SK-N-SH (cell line): ENCODE measurements at regions not wholly inside any gene's neighbourhood (a gene's known extent, or its start where the extent isn't known, plus 50 kb on each side); places are given as distances from the start of the nearest gene placed in this dataset.

ENCODE experiments used
- CTCF ChIA-PET: fragments of 300-600, 350-600 bp; formaldehyde crosslinking; extraction: SDS; loops from one replicate; lab custom pipeline; 2021; lab: Yijun Ruan, JAX
- POLR2A ChIA-PET: fragments of 350-600 bp; sonication (Branson Sonifier 250); formaldehyde crosslinking; extraction: SDS; loops from one replicate; lab custom pipeline; 2020; ENCODE audit warnings: antibody characterized with exemption, inconsistent platforms; lab: Yijun Ruan, JAX
- DNase-seq: peaks from one replicate; pipeline ENCODE4 v3.0.0; 2012
- H2AFZ ChIP-seq: fragments of 200-600 bp; sonication (generic); 2 replicates; pipeline ENCODE4 v1.8.1; 2016; ENCODE audit warnings: antibody characterized with exemption, mild to moderate bottlenecking, low read depth
- H3F3A ChIP-seq: fragments of 200-600 bp; sonication (generic); replicated peaks from 2 replicates; pipeline ENCODE3; 2016; ENCODE audit warnings: antibody characterized with exemption, mild to moderate bottlenecking; ENCODE audit not compliant: insufficient read depth
- H3K27ac ChIP-seq, 2 experiments: fragments of 200-500 bp in 1 of 2; fragments of 200-600 bp in 1 of 2; sonication (Bioruptor generic) in 1 of 2; sonication (generic), shearing (Covaris generic) in 1 of 2; 2 replicates each; pipeline versions ENCODE4 v1.5.1 to v1.6.1; 2014 to 2016; ENCODE audit warnings: low read depth in 2 of 2, inconsistent platforms in 1 of 2, low read length in 1 of 2, mild to moderate bottlenecking in 1 of 2, mixed read lengths in 1 of 2
- H3K27me3 ChIP-seq: fragments of 200-600 bp; sonication (generic), shearing (Covaris generic); 2 replicates; pipeline ENCODE4 v1.6.1; 2016; ENCODE audit warnings: mixed run types; ENCODE audit not compliant: insufficient read depth
- H3K36me3 ChIP-seq, 2 experiments: fragments of 200-500 bp in 1 of 2; fragments of 200-600 bp in 1 of 2; sonication (Bioruptor generic) in 1 of 2; sonication (generic) in 1 of 2; replicated peaks in 1 of 2; 2 replicates each; pipeline versions ENCODE3 to v1.5.1; 2014 to 2016; ENCODE audit warnings: low read length in 1 of 2, mild to moderate bottlenecking in 1 of 2; ENCODE audit not compliant: insufficient read depth in 2 of 2, control insufficient read depth in 1 of 2
- H3K4me1 ChIP-seq, 2 experiments: fragments of 200-500 bp in 1 of 2; fragments of 200-600 bp in 1 of 2; sonication (Bioruptor generic) in 1 of 2; sonication (generic), shearing (Covaris generic) in 1 of 2; 2 replicates each; pipeline versions ENCODE4 v1.5.1 to v1.6.1; 2014 to 2016; ENCODE audit warnings: low read depth in 1 of 2, low read length in 1 of 2, mixed run types in 1 of 2; ENCODE audit not compliant: insufficient read depth in 2 of 2, control insufficient read depth in 1 of 2
- H3K4me2 ChIP-seq: fragments of 200-600 bp; sonication (generic), shearing (Covaris generic); 2 replicates; pipeline ENCODE4 v1.6.1; 2017; ENCODE audit warnings: mixed run types
- H3K4me3 ChIP-seq, 2 experiments: fragments of 200-500 bp in 1 of 2; fragments of 200-600 bp in 1 of 2; sonication (Bioruptor generic) in 1 of 2; sonication (generic), shearing (Covaris generic) in 1 of 2; 2 replicates each; pipeline versions ENCODE4 v1.5.1 to v1.8.1; 2014 to 2016; ENCODE audit warnings: low read depth in 2 of 2, inconsistent platforms in 1 of 2, low read length in 1 of 2, mild to moderate bottlenecking in 1 of 2, mixed read lengths in 1 of 2, moderate library complexity in 1 of 2
- H3K79me2 ChIP-seq: fragments of 200-600 bp; sonication (generic); 2 replicates; pipeline ENCODE4 v1.8.1; 2017; ENCODE audit warnings: mild to moderate bottlenecking; ENCODE audit not compliant: insufficient read depth
- H3K9ac ChIP-seq: fragments of 200-600 bp; sonication (generic); 2 replicates; pipeline ENCODE4 v1.6.1; 2017; ENCODE audit warnings: mixed run types
- H3K9me2 ChIP-seq: fragments of 200-600 bp; sonication (generic); 2 replicates; pipeline ENCODE4 v1.6.1; 2017; ENCODE audit warnings: mixed run types
- H3K9me3 ChIP-seq: fragments of 200-600 bp; sonication (generic); 2 replicates; pipeline ENCODE4 v1.6.1; 2017; ENCODE audit warnings: mixed run types, mild to moderate bottlenecking, moderate library complexity
- H4K20me1 ChIP-seq: fragments of 200-600 bp; sonication (generic); 2 replicates; pipeline ENCODE4 v1.6.1; 2017; ENCODE audit warnings: mild to moderate bottlenecking, mixed run types; ENCODE audit not compliant: insufficient read depth
- ELF1 ChIP-seq: IDR thresholded peaks from 2 replicates; pipeline ENCODE4 v1.4.0; 2012
- GABPA ChIP-seq: IDR thresholded peaks from 2 replicates; pipeline ENCODE4 v1.4.0; 2012; ENCODE audit warnings: low read depth, mild to moderate bottlenecking
- JUND ChIP-seq: IDR thresholded peaks from 2 replicates; pipeline ENCODE4 v1.4.0; 2012
- MEF2A ChIP-seq: IDR thresholded peaks from 2 replicates; pipeline ENCODE4 v1.4.0; 2012; ENCODE audit warnings: low read depth, borderline replicate concordance
- NRF1 ChIP-seq: IDR thresholded peaks from 2 replicates; pipeline ENCODE4 v1.6.1; 2012; ENCODE audit warnings: low read depth, mild to moderate bottlenecking, low read length
- RFX5 ChIP-seq: IDR thresholded peaks from 2 replicates; pipeline ENCODE4 v1.6.1; 2012; ENCODE audit warnings: mild to moderate bottlenecking, improper control_type of control experiment, low read length
- TEAD4 ChIP-seq: IDR thresholded peaks from 2 replicates; pipeline ENCODE4 v1.4.0; 2012; ENCODE audit warnings: mild to moderate bottlenecking, borderline replicate concordance; ENCODE audit not compliant: insufficient read depth
- WGBS: methylation state at CpG from one replicate; pipeline ENCODE4 v1.1.6; 2017; ENCODE audit warnings: low lambda C conversion rate; 5-methylcytosine and 5-hydroxymethylcytosine counted together
- TF ChIP-seq, protein P1 (sequence below): fragments of 150-350 bp; IDR thresholded peaks from 2 replicates; pipeline ENCODE4 v1.6.1; 2017; ENCODE audit warnings: antibody characterized with exemption, low read length, low read depth, borderline replicate concordance
- TF ChIP-seq, protein P2 (sequence below): IDR thresholded peaks from 2 replicates; pipeline ENCODE4 v1.4.0; 2012; ENCODE audit warnings: low read depth
- TF ChIP-seq, protein P3 (sequence below): IDR thresholded peaks from 2 replicates; pipeline ENCODE4 v1.6.1; 2012; ENCODE audit warnings: mild to moderate bottlenecking, low read depth, low read length, moderate library complexity

DNA sequence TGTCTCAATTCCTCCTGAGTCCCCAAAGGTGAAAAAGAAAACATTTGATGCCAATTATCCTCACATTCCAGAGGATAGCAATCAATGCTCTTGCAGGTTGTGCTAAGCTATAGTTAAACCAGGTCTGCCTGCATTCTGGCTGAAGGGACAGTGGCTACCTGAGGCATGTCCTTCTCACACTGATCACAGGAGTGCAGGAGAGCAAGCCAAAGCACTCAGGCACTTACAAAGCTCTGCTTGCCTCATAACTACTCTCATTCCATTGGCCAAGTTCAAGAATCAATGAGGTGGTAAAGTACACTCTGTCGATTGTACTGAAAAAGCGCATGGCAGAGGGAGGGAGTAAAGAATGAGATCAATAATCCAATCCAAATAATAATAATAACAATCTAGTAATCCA, 342.0 kb upstream of the PPP2R3A start (continued):
- TF ChIP-seq NRF1 (no peak), MEF2A (no peak), GABPA (no peak), TEAD4 (no peak)
- TF ChIP-seq, protein P1, sequence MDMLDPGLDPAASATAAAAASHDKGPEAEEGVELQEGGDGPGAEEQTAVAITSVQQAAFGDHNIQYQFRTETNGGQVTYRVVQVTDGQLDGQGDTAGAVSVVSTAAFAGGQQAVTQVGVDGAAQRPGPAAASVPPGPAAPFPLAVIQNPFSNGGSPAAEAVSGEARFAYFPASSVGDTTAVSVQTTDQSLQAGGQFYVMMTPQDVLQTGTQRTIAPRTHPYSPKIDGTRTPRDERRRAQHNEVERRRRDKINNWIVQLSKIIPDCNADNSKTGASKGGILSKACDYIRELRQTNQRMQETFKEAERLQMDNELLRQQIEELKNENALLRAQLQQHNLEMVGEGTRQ = no peak
- TF ChIP-seq, protein P2, sequence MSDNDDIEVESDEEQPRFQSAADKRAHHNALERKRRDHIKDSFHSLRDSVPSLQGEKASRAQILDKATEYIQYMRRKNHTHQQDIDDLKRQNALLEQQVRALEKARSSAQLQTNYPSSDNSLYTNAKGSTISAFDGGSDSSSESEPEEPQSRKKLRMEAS = no peak

DNA sequence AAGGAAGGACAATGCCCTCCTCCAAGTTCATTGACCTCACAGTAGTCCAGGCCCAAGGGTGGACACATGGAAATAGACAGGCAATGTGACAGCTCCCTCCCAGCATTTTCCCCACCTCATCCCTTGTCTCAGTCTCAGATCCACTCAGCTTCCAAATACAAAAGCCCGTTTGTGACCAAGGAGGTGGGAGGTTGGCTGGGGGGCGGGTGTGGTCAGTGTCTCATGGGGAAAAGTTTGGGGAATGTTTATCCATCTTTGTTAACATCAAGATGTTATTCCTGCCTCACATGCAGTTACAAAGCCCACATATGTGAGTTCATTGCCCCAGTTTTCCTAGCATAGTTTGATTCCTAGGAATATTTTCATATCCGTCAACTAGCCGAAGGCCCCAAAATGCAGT, 338.5 kb upstream of the PPP2R3A start:
- CTCF ChIA-PET = no interaction called here
- TF ChIP-seq, protein P1 = no peak
- TF ChIP-seq ELF1 (no peak), JUND (no peak), TEAD4 (no peak), RFX5 (no peak)
- TF ChIP-seq, protein P3, sequence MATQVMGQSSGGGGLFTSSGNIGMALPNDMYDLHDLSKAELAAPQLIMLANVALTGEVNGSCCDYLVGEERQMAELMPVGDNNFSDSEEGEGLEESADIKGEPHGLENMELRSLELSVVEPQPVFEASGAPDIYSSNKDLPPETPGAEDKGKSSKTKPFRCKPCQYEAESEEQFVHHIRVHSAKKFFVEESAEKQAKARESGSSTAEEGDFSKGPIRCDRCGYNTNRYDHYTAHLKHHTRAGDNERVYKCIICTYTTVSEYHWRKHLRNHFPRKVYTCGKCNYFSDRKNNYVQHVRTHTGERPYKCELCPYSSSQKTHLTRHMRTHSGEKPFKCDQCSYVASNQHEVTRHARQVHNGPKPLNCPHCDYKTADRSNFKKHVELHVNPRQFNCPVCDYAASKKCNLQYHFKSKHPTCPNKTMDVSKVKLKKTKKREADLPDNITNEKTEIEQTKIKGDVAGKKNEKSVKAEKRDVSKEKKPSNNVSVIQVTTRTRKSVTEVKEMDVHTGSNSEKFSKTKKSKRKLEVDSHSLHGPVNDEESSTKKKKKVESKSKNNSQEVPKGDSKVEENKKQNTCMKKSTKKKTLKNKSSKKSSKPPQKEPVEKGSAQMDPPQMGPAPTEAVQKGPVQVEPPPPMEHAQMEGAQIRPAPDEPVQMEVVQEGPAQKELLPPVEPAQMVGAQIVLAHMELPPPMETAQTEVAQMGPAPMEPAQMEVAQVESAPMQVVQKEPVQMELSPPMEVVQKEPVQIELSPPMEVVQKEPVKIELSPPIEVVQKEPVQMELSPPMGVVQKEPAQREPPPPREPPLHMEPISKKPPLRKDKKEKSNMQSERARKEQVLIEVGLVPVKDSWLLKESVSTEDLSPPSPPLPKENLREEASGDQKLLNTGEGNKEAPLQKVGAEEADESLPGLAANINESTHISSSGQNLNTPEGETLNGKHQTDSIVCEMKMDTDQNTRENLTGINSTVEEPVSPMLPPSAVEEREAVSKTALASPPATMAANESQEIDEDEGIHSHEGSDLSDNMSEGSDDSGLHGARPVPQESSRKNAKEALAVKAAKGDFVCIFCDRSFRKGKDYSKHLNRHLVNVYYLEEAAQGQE = no peak
- TF ChIP-seq, all 33 proteins: peak for 0

More for the DNA sequence above, 338.5 kb upstream of the PPP2R3A start:
- Histone ChIP-seq H3K4me2 (no peak overlapping the region), H3K27ac (no peak overlapping the region), H3K9me3 (no peaks in the 10 kb centered on the region), H2AFZ (no peak overlapping the region), H3K9me2 (no peaks in the 10 kb centered on the region), H4K20me1 (no peaks in the 10 kb centered on the region), H3K4me3 (no peak overlapping the region), H3K4me1 (no peaks in the 10 kb centered on the region; a peak in 1 of 4 replicates), H3K27me3 (no peaks in the 10 kb centered on the region), H3F3A (no peaks in the 10 kb centered on the region), H3K79me2 (no peaks in the 10 kb centered on the region), H3K36me3 (no peaks in the 10 kb centered on the region), H3K9ac (no peak overlapping the region)
- POLR2A ChIA-PET = no interaction called here
- no peak for DNase-seq
- WGBS = 46% methylated on average over 4 of the region's 4 CpGs
